GM23338 (cell line): ENCODE measurements at regions not wholly inside any gene's neighbourhood (a gene's known extent, or its start where the extent isn't known, plus 50 kb on each side); places are given as distances from the start of the nearest gene placed in this dataset.

ENCODE experiments used
- ATAC-seq: fragments of 200-7000 bp; cut with Tn5 transposase; 3 replicates; pipeline ENCODE4 v1.9.1; 2020
- DNase-seq: peaks from one replicate; pipeline ENCODE4 v3.0.0-alpha.2; 2015; ENCODE audit warnings: low spot score
- H2AFZ ChIP-seq: fragments of 200-600 bp; sonication (generic); 2 replicates; pipeline ENCODE4 v1.8.0; 2016; ENCODE audit warnings: antibody characterized with exemption, mild to moderate bottlenecking, moderate library complexity
- H3F3A ChIP-seq: fragments of 200-600 bp; sonication (generic); replicated peaks from 2 replicates; pipeline ENCODE4 v1.8.0; 2017; ENCODE audit warnings: antibody characterized with exemption, mixed run types, low read depth
- H3K27ac ChIP-seq: fragments of 200-600 bp; sonication (generic); 2 replicates; pipeline ENCODE4 v1.6.1; 2016; ENCODE audit warnings: low read depth
- H3K27me3 ChIP-seq: fragments of 200-600 bp; sonication (generic); 2 replicates; pipeline ENCODE4 v1.8.0; 2016; ENCODE audit warnings: mild to moderate bottlenecking, mixed run types, moderate library complexity; ENCODE audit not compliant: insufficient read depth
- H3K36me3 ChIP-seq: fragments of 200-600 bp; sonication (generic); 2 replicates; pipeline ENCODE4 v1.8.0; 2016; ENCODE audit warnings: mild to moderate bottlenecking; ENCODE audit not compliant: insufficient read depth
- H3K4me1 ChIP-seq: fragments of 200-600 bp; sonication (generic); 2 replicates; pipeline ENCODE4 v1.8.0; 2016; ENCODE audit warnings: mild to moderate bottlenecking, moderate library complexity; ENCODE audit not compliant: insufficient read depth
- H3K4me2 ChIP-seq: fragments of 200-600 bp; sonication (generic); 2 replicates; pipeline ENCODE4 v1.7.1; 2017; ENCODE audit warnings: mixed run types
- H3K4me3 ChIP-seq: fragments of 200-600 bp; sonication (generic); 2 replicates; pipeline ENCODE4 v1.6.1; 2016; ENCODE audit warnings: mixed run types
- H3K79me2 ChIP-seq: fragments of 200-600 bp; sonication (generic); replicated peaks from 2 replicates; pipeline ENCODE4 v1.8.0; 2017; ENCODE audit warnings: mild to moderate bottlenecking; ENCODE audit not compliant: insufficient read depth
- H3K9me2 ChIP-seq: fragments of 200-600 bp; sonication (generic); 2 replicates; pipeline ENCODE4 v1.8.0; 2017; ENCODE audit not compliant: insufficient read depth
- H4K20me1 ChIP-seq: fragments of 200-600 bp; sonication (generic); replicated peaks from 2 replicates; pipeline ENCODE4 v1.8.0; 2017; ENCODE audit warnings: mild to moderate bottlenecking; ENCODE audit not compliant: insufficient read depth
- H3K27ac Mint-ChIP-seq: 2 replicates; pipeline ENCODE4 v1.8.0; 2020; ENCODE audit warnings: inconsistent platforms, mild to moderate bottlenecking, moderate library complexity, mixed read lengths
- H3K27me3 Mint-ChIP-seq: 3 replicates; pipeline ENCODE4 v1.8.0; 2022; ENCODE audit warnings: low read depth, mild to moderate bottlenecking, moderate library complexity, mixed read lengths, inconsistent platforms; ENCODE audit not compliant: insufficient read depth, poor library complexity
- H3K36me3 Mint-ChIP-seq: 3 replicates; pipeline ENCODE4 v1.8.0; 2021; ENCODE audit warnings: low read depth, mild to moderate bottlenecking, inconsistent platforms, moderate library complexity, mixed read lengths
- H3K4me1 Mint-ChIP-seq: 3 replicates; pipeline ENCODE4 v1.8.0; 2020; ENCODE audit warnings: mild to moderate bottlenecking, inconsistent platforms, mixed read lengths
- H3K4me3 Mint-ChIP-seq: 3 replicates; pipeline ENCODE4 v1.8.0; 2021; ENCODE audit warnings: moderate library complexity, mild to moderate bottlenecking, inconsistent platforms, mixed read lengths
- H3K9me3 Mint-ChIP-seq: 3 replicates; pipeline ENCODE4 v1.8.0; 2020; ENCODE audit warnings: moderate library complexity, mild to moderate bottlenecking, inconsistent platforms, mixed read lengths
- CREB1 ChIP-seq: fragments of 250-450 bp; sonication (Bioruptor Pico); IDR thresholded peaks from 2 replicates; pipeline ENCODE4 v1.5.0; 2020; ENCODE audit warnings: low read depth, mild to moderate bottlenecking, moderate library complexity
- CTCF ChIP-seq, 2 experiments: fragments of 200-600 bp in 1 of 2; sonication (generic) in 1 of 2; conservative IDR thresholded peaks; 2 replicates each; pipeline versions ENCODE4 v1.5.1 to v1.6.1; 2016 to 2017; ENCODE audit warnings: antibody characterized with exemption in 2 of 2, low read depth in 2 of 2, mild to moderate bottlenecking in 2 of 2, moderate library complexity in 1 of 2
- ETS1 ChIP-seq: IDR thresholded peaks from 2 replicates; pipeline ENCODE4 v1.6.1; 2016; ENCODE audit warnings: antibody characterized with exemption
- EZH2 ChIP-seq: fragments of 200-600 bp; sonication (generic); IDR thresholded peaks from one replicate; pipeline ENCODE4 v1.8.0; 2017; ENCODE audit warnings: antibody characterized with exemption, mild to moderate bottlenecking, low read depth; ENCODE audit not compliant: unreplicated experiment
- EZH2phosphoT487 ChIP-seq: fragments of 200-600 bp; sonication (generic); IDR thresholded peaks from one replicate; pipeline ENCODE4 v1.8.1; 2018; ENCODE audit warnings: antibody characterized with exemption; ENCODE audit not compliant: unreplicated experiment
- JUNB ChIP-seq: IDR thresholded peaks from one replicate; pipeline ENCODE4 v1.6.1; 2016; ENCODE audit warnings: antibody characterized with exemption; ENCODE audit not compliant: unreplicated experiment
- NANOG ChIP-seq: IDR thresholded peaks from 2 replicates; pipeline ENCODE4 v1.6.1; 2016; ENCODE audit warnings: antibody characterized with exemption, borderline replicate concordance
- POLR2AphosphoS5 ChIP-seq: IDR thresholded peaks from 2 replicates; pipeline ENCODE4 v1.6.1; 2016; ENCODE audit warnings: antibody characterized with exemption, low read depth
- REST ChIP-seq: IDR thresholded peaks from one replicate; pipeline ENCODE4 v1.6.1; 2018; ENCODE audit warnings: antibody characterized with exemption; ENCODE audit not compliant: unreplicated experiment
- STAT1 ChIP-seq: IDR thresholded peaks from one replicate; pipeline ENCODE4 v1.6.1; 2016; ENCODE audit warnings: antibody characterized with exemption; ENCODE audit not compliant: unreplicated experiment
- ZNF114 ChIP-seq: fragments of 250-450 bp; sonication (Bioruptor Pico); IDR thresholded peaks from 2 replicates; pipeline ENCODE4 v1.5.0; 2020; ENCODE audit warnings: mild to moderate bottlenecking, moderate library complexity
- ZNF331 ChIP-seq: fragments of 250-450 bp; sonication (Bioruptor Pico); IDR thresholded peaks from 2 replicates; pipeline ENCODE4 v1.5.0; 2020; ENCODE audit warnings: low read depth, mild to moderate bottlenecking, moderate library complexity
- ZNF462 ChIP-seq: fragments of 250-450 bp; sonication (Bioruptor Pico); IDR thresholded peaks from 2 replicates; pipeline ENCODE4 v1.5.0; 2020; ENCODE audit warnings: mild to moderate bottlenecking, moderate library complexity

DNA sequence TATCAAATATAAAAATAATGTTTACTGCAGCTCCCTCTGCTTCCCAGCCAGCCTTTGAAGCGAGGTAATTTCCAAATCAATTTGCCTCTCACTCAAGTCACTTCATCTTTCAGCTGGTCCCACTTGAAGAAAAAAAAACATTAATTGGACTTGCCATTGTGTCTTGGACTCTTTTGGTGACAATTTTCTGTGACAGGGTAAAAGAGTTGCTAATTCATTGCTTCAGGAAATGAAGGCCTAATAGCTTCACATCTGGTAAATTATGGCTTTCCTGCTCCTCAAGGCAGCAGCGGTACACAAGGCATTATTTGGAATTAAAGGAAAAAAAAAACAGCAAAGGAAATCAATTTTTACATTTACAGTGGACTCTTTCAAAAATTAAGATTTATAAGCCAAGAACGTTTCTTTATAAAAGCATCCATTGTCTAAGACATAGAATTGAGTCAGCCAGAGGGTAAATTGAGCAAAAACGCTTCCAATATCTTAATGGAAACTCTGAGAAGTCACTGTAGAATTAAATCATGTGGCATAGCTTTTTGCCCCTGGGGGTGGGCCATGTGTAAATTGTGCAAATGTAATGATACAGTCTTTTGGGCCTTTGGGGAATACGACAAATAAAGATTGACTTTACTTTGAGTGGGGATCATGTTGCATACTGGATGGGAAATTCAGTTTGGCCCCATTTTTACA, 102.5 kb downstream of the LYPLAL1 start:
- Histone ChIP-seq H3K9me2 (no peaks in the 10 kb centered on the region; the same call in 1 of the 2 replicates), H4K20me1 (no peaks in the 10 kb centered on the region), H3K27me3 (no peaks in the 10 kb centered on the region), H3K36me3 (no peaks in the 10 kb centered on the region), H3K79me2 (no peaks in the 10 kb centered on the region), H3K27ac (no peak overlapping the region), H3K4me2 (no peak overlapping the region), H3K4me1 (no peaks in the 10 kb centered on the region), H2AFZ (no peak overlapping the region), H3K4me3 (no peak overlapping the region), H3F3A (no peaks in the 10 kb centered on the region)
- Mint-ChIP-seq H3K27me3 (no peaks in the 10 kb centered on the region), H3K4me1 (no peaks in the 10 kb centered on the region), H3K27ac (no peak overlapping the region), H3K4me3 (no peak overlapping the region), H3K36me3 (no peaks in the 10 kb centered on the region), H3K9me3 (no peaks in the 10 kb centered on the region)
- TF ChIP-seq REST (no peak), EZH2 (no peak), ETS1 (no peak), JUNB (no peak), NANOG (no peak), CTCF (conservative IDR thresholded peaks at IDR 0.05; ENCODE audit: low read depth in 2 of 2) (no peak), ZNF331 (CRISPR knock-in tag) (no peak), STAT1 (no peak), EZH2phosphoT487 (no peak), ZNF462 (CRISPR knock-in tag) (no peak), CREB1 (CRISPR knock-in tag) (no peak), ZNF114 (CRISPR knock-in tag) (no peak), POLR2AphosphoS5 (no peak)
- ATAC-seq (no peak), DNase-seq (no peak)
